Retina (tissue), 1 donor: ENCODE measurements at regions not wholly inside any gene's neighbourhood (a gene's known extent, or its start where the extent isn't known, plus 50 kb on each side); places are given as distances from the start of the nearest gene placed in this dataset.

Experiments
- DNase-seq: peaks from one replicate; pipeline ENCODE4 v3.0.0-alpha.2; 2016

- no peak for DNase-seq
Measured at GRCh38 chr22:34160141-34160783, 240.0 kb upstream of the LARGE1 start.

- DNase-seq = no peak
Measured at GRCh38 chr22:34161431-34162123, 241.3 kb upstream of the LARGE1 start.

- DNase-seq = no peak
Measured at GRCh38 chr22:34198976-34199375, 278.7 kb upstream of the LARGE1 start.

GRCh38 chr22:34210301-34210700 lies 290.0 kb upstream of the LARGE1 start:
- no peak for DNase-seq

- no peak for DNase-seq
Measured at GRCh38 chr22:34214372-34214771, 294.1 kb upstream of the LARGE1 start.

GRCh38 chr22:34225278-34225677 lies 305.0 kb upstream of the LARGE1 start:
- DNase-seq = no peak

GRCh38 chr22:34236527-34236926 lies 316.3 kb upstream of the LARGE1 start:
- DNase-seq = no peak

- no peak for DNase-seq
Measured at GRCh38 chr22:34239421-34239820, 319.1 kb upstream of the LARGE1 start.

GRCh38 chr22:34243023-34243422 lies 322.7 kb upstream of the LARGE1 start:
- no peak for DNase-seq

- no peak for DNase-seq
Measured at GRCh38 chr22:34255042-34255441, 334.8 kb upstream of the LARGE1 start.

- no peak for DNase-seq
Measured at GRCh38 chr22:34278121-34278520, 357.8 kb upstream of the LARGE1 start.

GRCh38 chr22:34281738-34282137 lies 361.5 kb upstream of the LARGE1 start:
- DNase-seq = no peak

- no peak for DNase-seq
Measured at GRCh38 chr22:34283844-34284243, 363.6 kb upstream of the LARGE1 start.

GRCh38 chr22:34293324-34293723 lies 373.0 kb upstream of the LARGE1 start:
- DNase-seq = no peak

- no peak for DNase-seq
Measured at GRCh38 chr22:34294476-34294875, 374.2 kb upstream of the LARGE1 start.

- DNase-seq = no peak
Measured at GRCh38 chr22:34294986-34295385, 374.7 kb upstream of the LARGE1 start.

- no peak for DNase-seq
Measured at GRCh38 chr22:34296461-34296860, 376.2 kb upstream of the LARGE1 start.

- no peak for DNase-seq
Measured at GRCh38 chr22:34297536-34298120, 377.4 kb upstream of the LARGE1 start.

GRCh38 chr22:34299496-34299895 lies 379.2 kb upstream of the LARGE1 start:
- no peak for DNase-seq

GRCh38 chr22:34301569-34301968 lies 381.3 kb upstream of the LARGE1 start:
- DNase-seq = no peak

- DNase-seq = no peak
Measured at GRCh38 chr22:34303656-34304055, 383.4 kb upstream of the LARGE1 start.

GRCh38 chr22:34306361-34306760 lies 386.1 kb upstream of the LARGE1 start:
- no peak for DNase-seq

- no peak for DNase-seq
Measured at GRCh38 chr22:34308101-34308500, 387.8 kb upstream of the LARGE1 start.

GRCh38 chr22:34319346-34319745 lies 399.1 kb upstream of the LARGE1 start:
- DNase-seq = no peak
